WTC11 (cell line): ENCODE measurements at regions not wholly inside any gene's neighbourhood (a gene's known extent, or its start where the extent isn't known, plus 50 kb on each side); places are given as distances from the start of the nearest gene placed in this dataset.

ENCODE experiments used
- ATAC-seq: fragments of 200-7000 bp; cut with Tn5 transposase; 2 replicates; pipeline ENCODE4 v1.10.0; 2021; ENCODE audit warnings: mild to moderate bottlenecking, moderate library complexity
- CTCF ChIA-PET: fragments of 300-600 bp; sonication (Branson Sonifier 250); formaldehyde crosslinking; loops from one replicate; lab custom pipeline; 2021; ENCODE audit warnings: antibody characterized with exemption; lab: Charles Lee
- POLR2A ChIA-PET: fragments of 350-600 bp; sonication (Branson Sonifier 250); formaldehyde crosslinking; loops from one replicate; lab custom pipeline; 2021; ENCODE audit warnings: antibody characterized with exemption; lab: Charles Lee
- DNase-seq: peaks from one replicate; pipeline ENCODE4 v3.0.0; 2021; ENCODE audit warnings: low spot score
- H3K27ac Mint-ChIP-seq: 2 replicates; pipeline ENCODE4 v1.8.0; 2021; ENCODE audit warnings: mixed read lengths
- H3K27me3 Mint-ChIP-seq: 2 replicates; pipeline ENCODE4 v1.8.0; 2021; ENCODE audit warnings: low read depth, mild to moderate bottlenecking, moderate library complexity, mixed read lengths
- H3K36me3 Mint-ChIP-seq: 2 replicates; pipeline ENCODE4 v1.8.0; 2021; ENCODE audit warnings: mixed read lengths
- H3K4me1 Mint-ChIP-seq: 2 replicates; pipeline ENCODE4 v1.8.0; 2022; ENCODE audit warnings: mixed read lengths
- H3K4me3 Mint-ChIP-seq: 2 replicates; pipeline ENCODE4 v1.8.0; 2021; ENCODE audit warnings: mild to moderate bottlenecking, moderate library complexity, mixed read lengths
- H3K9me3 Mint-ChIP-seq: 2 replicates; pipeline ENCODE4 v1.8.0; 2021; ENCODE audit warnings: mixed read lengths
- E2F1 ChIP-seq: sonication (generic); formaldehyde crosslinking; IDR thresholded peaks from 2 replicates; pipeline ENCODE4 v1.8.0; 2022; ENCODE audit warnings: mild to moderate bottlenecking, missing genetic modification reagents
- FOXJ3 ChIP-seq: sonication (generic); formaldehyde crosslinking; IDR thresholded peaks from 2 replicates; pipeline ENCODE4 v1.9.0; 2021; ENCODE audit warnings: missing genetic modification reagents, mild to moderate bottlenecking, borderline replicate concordance
- GABPB1 ChIP-seq: sonication (generic); formaldehyde crosslinking; IDR thresholded peaks from 2 replicates; pipeline ENCODE4 v1.8.1; 2023; ENCODE audit warnings: mild to moderate bottlenecking, missing genetic modification reagents
- KAT7 ChIP-seq: sonication (generic); formaldehyde crosslinking; IDR thresholded peaks from 2 replicates; pipeline ENCODE4 v1.8.1; 2023; ENCODE audit warnings: missing genetic modification reagents, mild to moderate bottlenecking, borderline replicate concordance
- MAX ChIP-seq: sonication (generic); formaldehyde crosslinking; IDR thresholded peaks from 2 replicates; pipeline ENCODE4 v1.8.0; 2022; ENCODE audit warnings: mild to moderate bottlenecking, missing genetic modification reagents
- MLX ChIP-seq: sonication (generic); formaldehyde crosslinking; IDR thresholded peaks from 2 replicates; pipeline ENCODE4 v1.8.1; 2023; ENCODE audit warnings: mild to moderate bottlenecking, missing genetic modification reagents, moderate library complexity
- NFE2L1 ChIP-seq: sonication (generic); formaldehyde crosslinking; IDR thresholded peaks from 2 replicates; pipeline ENCODE4 v1.8.1; 2023; ENCODE audit warnings: missing genetic modification reagents
- NFYB ChIP-seq: sonication (generic); formaldehyde crosslinking; conservative IDR thresholded peaks from 2 replicates; pipeline ENCODE4 v1.8.0; 2022; ENCODE audit warnings: low read depth, missing genetic modification reagents
- PREB ChIP-seq: sonication (generic); formaldehyde crosslinking; IDR thresholded peaks from 2 replicates; pipeline ENCODE4 v1.8.1; 2022; ENCODE audit warnings: mild to moderate bottlenecking, missing genetic modification reagents, moderate library complexity, borderline replicate concordance
- ZBTB21 ChIP-seq: sonication (generic); formaldehyde crosslinking; IDR thresholded peaks from 2 replicates; pipeline ENCODE4 v1.8.1; 2023; ENCODE audit warnings: mild to moderate bottlenecking, missing genetic modification reagents, borderline replicate concordance
- ZMAT4 ChIP-seq: fragments of 250-450 bp; sonication (Bioruptor Pico); IDR thresholded peaks from 2 replicates; pipeline ENCODE4 v1.9.0; 2021; ENCODE audit warnings: mild to moderate bottlenecking
- ZNF263 ChIP-seq: sonication (generic); formaldehyde crosslinking; IDR thresholded peaks from 2 replicates; pipeline ENCODE4 v1.8.1; 2022; ENCODE audit warnings: low read depth, mild to moderate bottlenecking, moderate library complexity, missing genetic modification reagents
- ZNF396 ChIP-seq: fragments of 250-450 bp; sonication (Bioruptor Pico); IDR thresholded peaks from 2 replicates; pipeline ENCODE4 v1.8.0; 2021; ENCODE audit warnings: mild to moderate bottlenecking, moderate library complexity, borderline replicate concordance
- ZNF671 ChIP-seq: fragments of 250-450 bp; sonication (Bioruptor Pico); IDR thresholded peaks from 2 replicates; pipeline ENCODE4 v1.8.0; 2021; ENCODE audit warnings: mild to moderate bottlenecking
- TF ChIP-seq, protein P1 (sequence below): sonication (generic); formaldehyde crosslinking; IDR thresholded peaks from 2 replicates; pipeline ENCODE4 v1.8.0; 2023; ENCODE audit warnings: missing genetic modification reagents
- TF ChIP-seq, protein P2 (sequence below): sonication (generic); formaldehyde crosslinking; conservative IDR thresholded peaks from 2 replicates; pipeline ENCODE4 v1.8.1; 2022; ENCODE audit warnings: mild to moderate bottlenecking, missing genetic modification reagents
- TF ChIP-seq, protein P3 (sequence below): sonication (generic); formaldehyde crosslinking; IDR thresholded peaks from 2 replicates; pipeline ENCODE4 v1.8.1; 2023; ENCODE audit warnings: mild to moderate bottlenecking, missing genetic modification reagents, borderline replicate concordance
- TF ChIP-seq, protein P4 (sequence below): sonication (generic); formaldehyde crosslinking; conservative IDR thresholded peaks from 2 replicates; pipeline ENCODE4 v1.8.1; 2023; ENCODE audit warnings: mild to moderate bottlenecking, low read depth, missing genetic modification reagents, moderate library complexity

- no peak for DNase-seq
- H3K36me3 Mint-ChIP-seq = peaks cover 11% of the 10 kb centered on the region
- H3K27me3 Mint-ChIP-seq = no peaks in the 10 kb centered on the region
- CTCF ChIA-PET = no interaction called here
- TF ChIP-seq ZMAT4 (CRISPR knock-in tag) = no peak
- TF ChIP-seq PREB (CRISPR knock-in tag) = no peak
- no peak for TF ChIP-seq KAT7 (CRISPR knock-in tag)
- TF ChIP-seq ZNF396 (CRISPR knock-in tag) = no peak
- TF ChIP-seq ZNF671 (CRISPR knock-in tag) = no peak
- no peak for TF ChIP-seq GABPB1 (CRISPR knock-in tag)
- no peak for TF ChIP-seq ZNF263 (CRISPR knock-in tag)
- TF ChIP-seq E2F1 (CRISPR knock-in tag) = no peak
- TF ChIP-seq MAX (CRISPR knock-in tag) = no peak
- no peak for TF ChIP-seq MLX (CRISPR knock-in tag)
- no peak for TF ChIP-seq NFYB (CRISPR knock-in tag)
- TF ChIP-seq, protein P1, sequence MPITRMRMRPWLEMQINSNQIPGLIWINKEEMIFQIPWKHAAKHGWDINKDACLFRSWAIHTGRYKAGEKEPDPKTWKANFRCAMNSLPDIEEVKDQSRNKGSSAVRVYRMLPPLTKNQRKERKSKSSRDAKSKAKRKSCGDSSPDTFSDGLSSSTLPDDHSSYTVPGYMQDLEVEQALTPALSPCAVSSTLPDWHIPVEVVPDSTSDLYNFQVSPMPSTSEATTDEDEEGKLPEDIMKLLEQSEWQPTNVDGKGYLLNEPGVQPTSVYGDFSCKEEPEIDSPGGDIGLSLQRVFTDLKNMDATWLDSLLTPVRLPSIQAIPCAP (CRISPR knock-in tag) = no peak
- TF ChIP-seq, protein P2, sequence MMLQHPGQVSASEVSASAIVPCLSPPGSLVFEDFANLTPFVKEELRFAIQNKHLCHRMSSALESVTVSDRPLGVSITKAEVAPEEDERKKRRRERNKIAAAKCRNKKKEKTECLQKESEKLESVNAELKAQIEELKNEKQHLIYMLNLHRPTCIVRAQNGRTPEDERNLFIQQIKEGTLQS (CRISPR knock-in tag) = no peak
- no peak for TF ChIP-seq FOXJ3 (CRISPR knock-in tag)
- no peak for TF ChIP-seq ZBTB21 (CRISPR knock-in tag)
- TF ChIP-seq, protein P3, sequence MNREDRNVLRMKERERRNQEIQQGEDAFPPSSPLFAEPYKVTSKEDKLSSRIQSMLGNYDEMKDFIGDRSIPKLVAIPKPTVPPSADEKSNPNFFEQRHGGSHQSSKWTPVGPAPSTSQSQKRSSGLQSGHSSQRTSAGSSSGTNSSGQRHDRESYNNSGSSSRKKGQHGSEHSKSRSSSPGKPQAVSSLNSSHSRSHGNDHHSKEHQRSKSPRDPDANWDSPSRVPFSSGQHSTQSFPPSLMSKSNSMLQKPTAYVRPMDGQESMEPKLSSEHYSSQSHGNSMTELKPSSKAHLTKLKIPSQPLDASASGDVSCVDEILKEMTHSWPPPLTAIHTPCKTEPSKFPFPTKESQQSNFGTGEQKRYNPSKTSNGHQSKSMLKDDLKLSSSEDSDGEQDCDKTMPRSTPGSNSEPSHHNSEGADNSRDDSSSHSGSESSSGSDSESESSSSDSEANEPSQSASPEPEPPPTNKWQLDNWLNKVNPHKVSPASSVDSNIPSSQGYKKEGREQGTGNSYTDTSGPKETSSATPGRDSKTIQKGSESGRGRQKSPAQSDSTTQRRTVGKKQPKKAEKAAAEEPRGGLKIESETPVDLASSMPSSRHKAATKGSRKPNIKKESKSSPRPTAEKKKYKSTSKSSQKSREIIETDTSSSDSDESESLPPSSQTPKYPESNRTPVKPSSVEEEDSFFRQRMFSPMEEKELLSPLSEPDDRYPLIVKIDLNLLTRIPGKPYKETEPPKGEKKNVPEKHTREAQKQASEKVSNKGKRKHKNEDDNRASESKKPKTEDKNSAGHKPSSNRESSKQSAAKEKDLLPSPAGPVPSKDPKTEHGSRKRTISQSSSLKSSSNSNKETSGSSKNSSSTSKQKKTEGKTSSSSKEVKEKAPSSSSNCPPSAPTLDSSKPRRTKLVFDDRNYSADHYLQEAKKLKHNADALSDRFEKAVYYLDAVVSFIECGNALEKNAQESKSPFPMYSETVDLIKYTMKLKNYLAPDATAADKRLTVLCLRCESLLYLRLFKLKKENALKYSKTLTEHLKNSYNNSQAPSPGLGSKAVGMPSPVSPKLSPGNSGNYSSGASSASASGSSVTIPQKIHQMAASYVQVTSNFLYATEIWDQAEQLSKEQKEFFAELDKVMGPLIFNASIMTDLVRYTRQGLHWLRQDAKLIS (CRISPR knock-in tag) = no peak
- TF ChIP-seq, protein P4, sequence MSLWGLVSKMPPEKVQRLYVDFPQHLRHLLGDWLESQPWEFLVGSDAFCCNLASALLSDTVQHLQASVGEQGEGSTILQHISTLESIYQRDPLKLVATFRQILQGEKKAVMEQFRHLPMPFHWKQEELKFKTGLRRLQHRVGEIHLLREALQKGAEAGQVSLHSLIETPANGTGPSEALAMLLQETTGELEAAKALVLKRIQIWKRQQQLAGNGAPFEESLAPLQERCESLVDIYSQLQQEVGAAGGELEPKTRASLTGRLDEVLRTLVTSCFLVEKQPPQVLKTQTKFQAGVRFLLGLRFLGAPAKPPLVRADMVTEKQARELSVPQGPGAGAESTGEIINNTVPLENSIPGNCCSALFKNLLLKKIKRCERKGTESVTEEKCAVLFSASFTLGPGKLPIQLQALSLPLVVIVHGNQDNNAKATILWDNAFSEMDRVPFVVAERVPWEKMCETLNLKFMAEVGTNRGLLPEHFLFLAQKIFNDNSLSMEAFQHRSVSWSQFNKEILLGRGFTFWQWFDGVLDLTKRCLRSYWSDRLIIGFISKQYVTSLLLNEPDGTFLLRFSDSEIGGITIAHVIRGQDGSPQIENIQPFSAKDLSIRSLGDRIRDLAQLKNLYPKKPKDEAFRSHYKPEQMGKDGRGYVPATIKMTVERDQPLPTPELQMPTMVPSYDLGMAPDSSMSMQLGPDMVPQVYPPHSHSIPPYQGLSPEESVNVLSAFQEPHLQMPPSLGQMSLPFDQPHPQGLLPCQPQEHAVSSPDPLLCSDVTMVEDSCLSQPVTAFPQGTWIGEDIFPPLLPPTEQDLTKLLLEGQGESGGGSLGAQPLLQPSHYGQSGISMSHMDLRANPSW (CRISPR knock-in tag) = no peak
- no peak for TF ChIP-seq NFE2L1 (CRISPR knock-in tag)
- TF ChIP-seq, all 79 proteins: peak for 0
- Mint-ChIP-seq H3K27ac (no peak overlapping the region), H3K4me1 (no peaks in the 10 kb centered on the region), H3K9me3 (peaks cover 17% of the 10 kb centered on the region), H3K4me3 (no peak overlapping the region)
- POLR2A ChIA-PET = no interaction called here
- no peak for ATAC-seq
Measured at GRCh38 chr1:199907361-199907760, 120.1 kb upstream of the NR5A2 start.
